AG20443 (cell line): ENCODE measurements at regions not wholly inside any gene's neighbourhood (a gene's known extent, or its start where the extent isn't known, plus 50 kb on each side); places are given as distances from the start of the nearest gene placed in this dataset.

Source experiments
- DNase-seq: peaks from one replicate; pipeline ENCODE4 v3.0.0; 2012; ENCODE audit warnings: low spot score, mixed read lengths

DNA sequence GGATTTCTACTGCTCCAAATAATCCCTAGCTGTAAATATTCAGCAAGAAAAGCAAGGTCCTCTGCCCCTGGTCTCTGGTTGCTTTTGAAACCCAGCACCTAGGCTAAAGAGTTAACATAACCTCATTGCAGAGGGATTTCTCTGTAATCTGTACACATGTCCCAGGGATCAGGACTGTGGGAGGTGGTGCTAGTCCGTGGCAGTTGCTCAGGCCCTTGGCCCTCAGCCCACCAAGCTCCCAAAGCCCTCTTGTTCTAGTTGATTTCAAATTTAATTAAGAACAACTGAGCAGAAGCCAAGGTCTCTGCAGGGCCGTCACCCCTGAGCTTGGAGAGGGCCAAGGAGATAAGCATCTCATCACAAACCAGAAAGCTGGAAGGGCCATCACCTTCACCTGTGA lies 181.1 kb downstream of the SOX9 start:
- DNase-seq, result no peak

- DNase-seq, result no peak
Measured at GRCh38 chr17:72302735-72303134, 181.9 kb downstream of the SOX9 start.

DNA sequence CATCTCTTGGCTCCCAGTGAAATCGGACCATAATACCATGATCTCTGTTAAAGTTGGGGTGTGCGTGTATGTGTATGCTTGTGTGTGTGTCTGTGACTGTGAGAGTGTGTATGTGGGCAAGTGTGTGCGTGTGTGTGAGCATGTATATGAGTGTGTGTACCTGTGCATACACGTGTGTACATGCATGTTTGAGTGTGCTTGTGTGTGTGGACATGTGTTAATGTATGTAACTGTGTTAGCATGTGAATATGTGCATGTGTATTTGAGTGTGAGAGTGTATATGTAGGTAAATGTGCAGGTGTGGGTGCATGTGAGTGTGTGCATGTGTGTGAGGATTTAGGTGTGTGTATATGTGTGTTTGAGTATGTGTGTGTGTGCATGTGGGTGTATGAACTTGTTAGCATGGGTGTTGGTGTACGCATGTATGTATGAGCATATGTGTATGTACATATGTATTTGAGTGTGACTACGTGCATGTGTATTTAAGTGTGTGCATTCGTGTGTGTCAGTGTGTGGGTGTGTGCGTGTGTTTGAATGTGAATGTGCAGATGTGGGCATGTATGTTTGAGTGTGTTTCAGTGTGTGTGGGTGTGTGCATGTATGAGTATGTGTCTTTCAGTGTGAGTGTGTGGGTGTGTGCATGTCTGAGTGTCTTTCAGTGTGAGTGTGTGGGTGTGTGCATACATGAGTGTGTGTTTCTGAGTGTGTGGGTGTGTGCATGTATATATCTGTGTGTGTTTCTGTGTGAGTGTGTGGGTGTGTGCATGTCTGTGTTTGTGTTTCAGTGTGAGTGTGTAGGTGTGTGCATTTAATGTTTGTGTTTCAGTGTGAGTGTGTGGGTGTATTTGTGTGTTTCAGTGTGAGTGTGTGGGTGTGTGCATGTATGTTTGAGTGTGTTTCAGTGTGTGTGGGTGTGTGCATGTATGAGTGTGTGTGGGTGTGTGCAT lies 183.2 kb downstream of the SOX9 start:
- no peak for DNase-seq

GRCh38 chr17:72304859-72305258 lies 184.0 kb downstream of the SOX9 start:
- no peak for DNase-seq

GRCh38 chr17:72305472-72305871 lies 184.7 kb downstream of the SOX9 start:
- DNase-seq, result no peak

GRCh38 chr17:72306037-72306436 lies 185.2 kb downstream of the SOX9 start:
- DNase-seq, result peak; percentile 28

DNA sequence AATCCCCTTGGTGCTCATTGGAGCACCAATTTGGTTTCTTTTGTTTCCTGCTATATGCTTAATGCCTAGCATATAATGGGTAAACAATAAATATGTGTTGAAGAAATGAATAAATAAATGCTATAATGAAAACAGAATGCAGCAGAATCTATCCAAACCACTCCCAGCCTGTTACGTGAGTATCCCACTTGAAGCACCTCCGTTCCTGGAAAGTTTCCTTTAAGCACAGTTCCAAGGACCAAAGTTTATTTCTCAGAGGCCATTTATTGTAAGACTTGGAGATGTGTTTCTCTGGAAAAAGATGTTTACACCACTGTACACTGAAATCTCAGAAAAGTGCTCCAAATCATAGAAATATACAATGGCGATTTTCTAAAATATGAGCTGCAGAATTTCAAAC lies 187.0 kb downstream of the SOX9 start:
- DNase-seq, result no peak

DNA sequence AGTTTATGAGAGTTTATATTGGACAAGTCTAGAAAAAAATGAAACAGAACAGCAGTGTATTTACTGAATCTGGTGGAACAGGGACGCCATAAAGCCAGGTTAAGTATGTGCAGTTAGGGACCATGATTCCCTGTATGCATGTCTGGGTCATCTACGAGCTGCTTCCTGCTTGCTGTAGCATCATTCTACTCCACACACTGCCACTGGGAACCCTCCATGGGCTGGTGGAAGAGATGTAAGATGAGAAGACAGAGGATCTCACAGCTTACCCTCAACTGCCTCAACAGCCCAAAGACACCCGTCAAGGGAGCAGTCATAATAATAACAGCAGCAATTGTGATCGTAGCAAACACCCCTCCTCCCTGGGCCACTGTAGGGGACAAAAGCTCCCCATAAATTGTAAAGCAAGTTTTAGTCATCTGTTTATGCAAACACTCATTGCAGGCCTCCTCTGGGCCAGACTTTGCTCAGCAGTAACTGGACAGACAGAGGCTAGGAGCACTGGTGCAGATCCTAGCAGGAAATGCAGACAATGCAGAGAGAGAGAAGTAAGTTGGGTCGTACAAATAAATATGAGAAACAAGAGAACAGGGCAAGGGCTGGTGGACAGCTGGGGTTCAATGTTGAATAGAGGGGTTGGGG lies 188.0 kb downstream of the SOX9 start:
- no peak for DNase-seq

DNA sequence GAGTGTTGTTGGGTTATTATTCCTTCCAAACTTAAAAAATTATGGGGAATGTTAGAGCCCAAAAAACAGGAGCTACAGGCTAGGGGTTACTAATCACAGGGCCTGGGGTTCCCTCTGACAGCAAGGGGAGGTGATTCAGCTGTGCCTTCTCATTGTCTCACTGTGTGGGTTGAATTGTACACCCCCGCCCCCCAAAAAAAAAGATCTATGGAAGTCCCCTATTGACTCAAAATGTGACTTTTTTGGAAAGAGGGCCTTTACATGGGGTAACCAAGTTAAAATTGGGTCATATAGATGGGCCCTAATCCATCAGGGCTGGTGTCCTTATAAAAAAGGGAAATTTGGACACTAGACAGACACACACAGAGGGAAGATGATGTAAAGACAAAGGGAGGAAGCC lies 190.2 kb downstream of the SOX9 start:
- DNase-seq, result no peak

DNA sequence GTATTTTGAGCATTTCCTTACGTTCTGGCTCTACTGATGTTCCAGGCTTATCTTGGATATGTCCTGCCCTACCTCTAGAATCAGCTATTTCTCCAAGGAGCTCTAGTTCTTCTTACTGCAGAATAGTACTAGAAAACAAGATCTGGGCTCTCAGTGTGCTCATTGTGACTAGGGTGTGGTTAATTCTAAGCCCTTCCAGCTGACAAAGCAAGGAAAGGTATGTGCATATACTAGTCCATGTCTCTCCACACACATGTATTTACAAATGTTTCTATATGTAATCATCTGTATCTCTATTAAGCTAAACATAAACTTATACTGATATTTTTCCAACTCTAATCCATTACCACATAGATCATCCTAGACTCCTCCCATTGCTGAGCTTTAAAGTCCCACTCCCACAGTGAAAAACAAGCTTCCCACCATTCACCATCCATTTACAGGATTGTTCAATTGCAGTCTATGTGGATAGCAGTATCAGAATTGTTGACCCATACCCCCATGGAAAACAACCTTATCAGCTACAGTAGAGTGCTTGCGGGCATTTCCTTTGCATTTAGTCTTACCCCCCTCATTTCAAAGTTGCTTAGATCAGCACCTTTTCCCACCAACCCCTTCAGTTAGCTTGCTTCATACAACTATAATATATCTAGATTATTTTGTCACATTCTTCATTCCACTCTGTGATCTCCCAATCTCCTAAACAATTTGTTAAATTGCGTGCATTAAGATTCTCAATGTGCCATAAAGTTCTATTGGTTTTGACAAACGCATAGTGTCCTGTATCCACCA lies 194.5 kb downstream of the SOX9 start:
- no peak for DNase-seq

DNA sequence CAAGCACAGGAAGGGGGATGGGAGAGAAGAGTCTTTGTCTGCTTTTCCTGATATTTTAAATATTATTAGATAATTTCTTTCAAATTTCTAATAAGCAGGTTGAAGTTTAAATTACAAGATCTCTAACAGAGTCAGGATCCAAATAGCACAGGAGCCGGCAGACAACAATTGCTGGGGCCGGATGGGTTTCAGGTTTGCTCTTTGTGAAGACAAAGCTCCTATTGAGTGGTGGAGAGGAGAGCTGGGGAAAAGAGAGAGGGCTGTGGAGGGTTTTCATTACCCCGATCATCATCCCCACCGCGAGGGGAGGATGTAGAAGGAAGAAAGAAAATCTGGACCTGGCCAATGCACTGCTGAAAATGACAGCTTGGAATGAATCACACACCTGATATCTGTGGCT lies 197.3 kb downstream of the SOX9 start:
- DNase-seq, result no peak

GRCh38 chr17:72321896-72322295 lies 201.1 kb downstream of the SOX9 start:
- no peak for DNase-seq

- no peak for DNase-seq
Measured at GRCh38 chr17:72332367-72332766, 211.5 kb downstream of the SOX9 start.

DNA sequence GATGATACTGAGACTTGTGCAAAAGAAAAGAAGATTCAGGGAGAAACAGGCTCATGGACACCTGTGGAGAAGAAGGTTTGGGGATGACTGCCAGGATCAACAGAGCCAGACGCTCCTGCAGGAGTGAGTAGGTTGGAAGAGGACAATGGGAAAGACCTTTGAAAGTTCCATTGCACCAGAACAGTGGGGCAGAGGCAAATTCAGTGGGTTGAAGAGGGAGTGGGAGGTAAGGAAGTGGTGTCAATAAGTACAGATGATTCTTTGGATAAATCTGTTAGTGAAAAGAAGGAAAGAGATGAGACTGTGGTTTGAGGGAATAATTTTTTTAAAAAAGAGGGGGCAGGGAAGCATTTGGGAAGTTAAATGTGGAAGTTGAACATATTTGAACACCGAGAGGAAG lies 212.8 kb downstream of the SOX9 start:
- DNase-seq, result no peak

DNA sequence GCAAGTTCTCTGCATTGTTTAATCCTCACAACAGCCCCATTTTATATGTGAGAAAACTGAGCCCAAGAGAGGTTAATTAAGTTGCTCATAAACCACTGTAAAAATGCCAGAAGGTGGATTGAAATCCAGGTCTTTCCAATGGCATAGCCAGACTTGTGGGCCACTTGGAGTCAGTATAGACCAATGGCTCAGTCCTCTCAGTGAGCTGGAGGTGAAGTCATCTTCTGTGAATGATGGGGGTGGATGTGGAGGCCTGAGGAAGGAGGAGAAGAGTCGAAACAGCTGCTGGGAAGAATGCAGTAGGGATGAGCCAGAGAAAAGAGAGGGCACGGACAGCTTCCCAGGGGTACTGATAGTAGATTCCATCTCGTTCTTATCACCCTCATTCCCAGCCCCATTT lies 213.4 kb downstream of the SOX9 start:
- DNase-seq, result peak; percentile 86

- no peak for DNase-seq
Measured at GRCh38 chr17:72336026-72336803, 215.4 kb downstream of the SOX9 start.

DNA sequence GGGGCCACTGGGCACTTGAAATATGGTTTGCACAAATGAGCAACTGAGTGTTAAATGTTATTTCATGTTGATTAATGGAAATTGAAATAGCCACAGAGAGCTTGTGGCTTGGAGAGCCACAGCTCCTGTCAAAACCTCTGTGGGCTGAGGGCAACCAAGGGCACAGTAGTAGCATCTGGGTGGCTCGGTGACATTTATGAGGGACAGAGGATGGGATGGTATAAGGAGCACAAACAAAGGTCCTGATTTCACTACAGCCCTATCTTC lies 215.9 kb downstream of the SOX9 start:
- DNase-seq, result no peak

GRCh38 chr17:72338304-72338703 lies 217.5 kb downstream of the SOX9 start:
- DNase-seq, result no peak

DNA sequence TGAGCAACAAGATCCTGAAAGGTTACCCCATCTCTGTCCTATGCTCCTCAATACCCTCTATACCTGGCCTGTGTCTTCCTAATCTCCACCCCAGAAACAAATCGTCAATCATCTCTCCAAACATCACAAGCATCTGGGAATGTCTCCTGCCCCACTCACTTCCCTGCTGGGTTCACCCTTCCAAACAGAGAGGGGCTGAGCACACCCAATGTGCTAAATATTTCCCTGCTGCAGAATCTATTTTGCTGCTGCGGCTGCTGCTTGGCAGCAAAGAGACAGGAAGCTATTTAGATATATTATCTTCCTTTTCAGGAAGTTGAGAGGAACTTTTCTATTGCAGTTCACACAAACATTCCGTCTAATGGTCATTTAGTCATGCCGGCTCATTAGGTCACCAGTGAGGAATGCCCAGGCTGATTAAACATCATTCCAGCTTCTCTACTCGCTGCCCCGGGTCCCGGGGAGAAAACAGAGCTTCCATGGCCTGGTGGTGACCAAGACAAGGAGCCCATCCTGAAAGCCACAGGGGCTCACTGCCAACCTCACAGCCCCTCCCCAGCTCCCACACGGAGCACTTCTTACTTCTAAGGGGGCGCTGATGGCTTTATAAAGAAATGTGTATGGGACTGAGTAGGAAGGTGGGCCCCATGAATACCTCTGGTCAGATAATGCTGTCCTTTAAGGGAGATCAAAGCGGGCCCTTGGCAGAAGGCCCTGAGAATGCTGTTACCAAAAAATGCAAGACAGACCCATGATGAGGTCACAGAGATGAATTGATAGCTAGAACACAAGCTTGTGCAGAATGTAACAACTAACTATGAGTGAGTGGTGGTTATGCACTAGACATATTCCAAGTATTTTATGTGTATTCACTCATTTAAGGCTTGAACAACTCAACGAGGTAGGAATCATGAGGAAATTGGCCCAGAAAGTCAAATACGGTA lies 218.3 kb downstream of the SOX9 start:
- DNase-seq, result peak; percentile 89

DNA sequence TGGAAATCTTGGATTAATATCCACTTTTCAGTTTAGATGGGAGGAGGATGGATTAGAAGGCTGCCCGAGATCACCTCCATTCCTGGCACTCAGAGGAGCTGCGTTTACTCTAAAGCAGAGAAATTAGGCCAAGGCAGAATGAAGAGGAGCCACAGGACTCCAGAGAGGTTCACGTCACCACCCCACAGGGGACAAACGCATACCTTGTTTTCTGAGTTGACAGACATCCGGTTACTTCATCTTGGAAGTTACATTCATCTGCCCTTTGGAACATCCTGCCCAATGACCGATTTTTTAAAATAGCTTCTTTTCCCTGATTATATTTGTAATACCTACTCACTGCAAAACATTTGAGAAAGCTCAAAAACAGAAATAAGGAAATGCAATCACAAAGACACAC lies 220.0 kb downstream of the SOX9 start:
- no peak for DNase-seq

- DNase-seq, result no peak
Measured at GRCh38 chr17:72342061-72342460, 221.2 kb downstream of the SOX9 start.
